ENCODE measurements at regions not wholly inside any gene's neighbourhood (a gene's known extent, or its start where the extent isn't known, plus 50 kb on each side); places are given as distances from the start of the nearest gene placed in this dataset.

GRCh38 chr10:78960316-78960800, 108.4 kb upstream of the ZMIZ1 start:
- peak overlapping the region in 2 of 4 donors; percentile 45 to 47 for H3K27ac ChIP-seq
- H3K4me1 ChIP-seq = peaks cover 16 to 40% (median 32%) of the 10 kb centered on the region in 4 donors
- 22 to 35% methylated on average over 7 of the region's 7 CpGs for WGBS, 2 donors
- no peaks in the 10 kb centered on the region for H3K27me3 ChIP-seq
- no peaks in the 10 kb centered on the region for H3K36me3 ChIP-seq
- no peaks in the 10 kb centered on the region for H3K9me3 ChIP-seq
- TF ChIP-seq POLR2AphosphoS5 (IDR thresholded peaks at IDR 0.05) = peak; percentile 27 to 54
- TF ChIP-seq CTCF (IDR thresholded peaks at IDR 0.05) = no peak
- peak in 1 of 4 donors; percentile 12 for TF ChIP-seq EP300 (IDR thresholded peaks at IDR 0.05)
- TF ChIP-seq POLR2A (IDR thresholded peaks at IDR 0.05) = no peak
- DNase-seq = peak in 1 of 2 donors; percentile 65
- no peak overlapping the region for H3K4me3 ChIP-seq
- peak in 1 of 2 donors; percentile 68 for ATAC-seq (ENCODE audit: low FRiP score in 2 of 2)

DNA sequence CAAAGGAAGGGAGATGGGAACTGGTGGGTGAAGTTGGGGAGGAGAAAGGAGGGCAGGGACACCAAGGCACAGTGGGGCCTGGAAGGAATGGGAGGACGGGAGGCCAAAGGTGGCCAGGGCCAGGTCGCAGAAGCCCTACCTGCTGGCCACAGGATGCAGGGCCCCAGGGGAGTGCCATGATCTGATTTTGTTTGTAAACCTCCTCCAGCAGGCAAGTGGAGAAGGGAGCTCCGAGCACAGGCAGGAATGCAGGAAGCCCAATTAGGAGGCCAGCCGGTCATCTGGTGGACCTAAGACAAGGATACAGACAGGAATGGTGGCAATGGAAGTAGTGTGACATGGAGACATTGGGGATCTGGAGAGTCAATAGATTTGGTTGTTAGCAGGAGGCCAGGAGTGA, 107.0 kb upstream of the ZMIZ1 start:
- Histone ChIP-seq H3K27ac (no peak overlapping the region), H3K27me3 (no peaks in the 10 kb centered on the region), H3K4me1 (peaks cover 16 to 41% (median 33%) of the 10 kb centered on the region in 4 donors), H3K4me3 (no peak overlapping the region), H3K36me3 (no peaks in the 10 kb centered on the region), H3K9me3 (no peaks in the 10 kb centered on the region)
- 78 to 86% methylated on average over 4 of the region's 4 CpGs for WGBS, 2 donors
- ATAC-seq (ENCODE audit: low FRiP score in 2 of 2) (no peak), DNase-seq (no peak)
- TF ChIP-seq POLR2AphosphoS5 (IDR thresholded peaks at IDR 0.05) (no peak), POLR2A (IDR thresholded peaks at IDR 0.05) (no peak), CTCF (IDR thresholded peaks at IDR 0.05) (no peak), EP300 (IDR thresholded peaks at IDR 0.05) (no peak)

DNA sequence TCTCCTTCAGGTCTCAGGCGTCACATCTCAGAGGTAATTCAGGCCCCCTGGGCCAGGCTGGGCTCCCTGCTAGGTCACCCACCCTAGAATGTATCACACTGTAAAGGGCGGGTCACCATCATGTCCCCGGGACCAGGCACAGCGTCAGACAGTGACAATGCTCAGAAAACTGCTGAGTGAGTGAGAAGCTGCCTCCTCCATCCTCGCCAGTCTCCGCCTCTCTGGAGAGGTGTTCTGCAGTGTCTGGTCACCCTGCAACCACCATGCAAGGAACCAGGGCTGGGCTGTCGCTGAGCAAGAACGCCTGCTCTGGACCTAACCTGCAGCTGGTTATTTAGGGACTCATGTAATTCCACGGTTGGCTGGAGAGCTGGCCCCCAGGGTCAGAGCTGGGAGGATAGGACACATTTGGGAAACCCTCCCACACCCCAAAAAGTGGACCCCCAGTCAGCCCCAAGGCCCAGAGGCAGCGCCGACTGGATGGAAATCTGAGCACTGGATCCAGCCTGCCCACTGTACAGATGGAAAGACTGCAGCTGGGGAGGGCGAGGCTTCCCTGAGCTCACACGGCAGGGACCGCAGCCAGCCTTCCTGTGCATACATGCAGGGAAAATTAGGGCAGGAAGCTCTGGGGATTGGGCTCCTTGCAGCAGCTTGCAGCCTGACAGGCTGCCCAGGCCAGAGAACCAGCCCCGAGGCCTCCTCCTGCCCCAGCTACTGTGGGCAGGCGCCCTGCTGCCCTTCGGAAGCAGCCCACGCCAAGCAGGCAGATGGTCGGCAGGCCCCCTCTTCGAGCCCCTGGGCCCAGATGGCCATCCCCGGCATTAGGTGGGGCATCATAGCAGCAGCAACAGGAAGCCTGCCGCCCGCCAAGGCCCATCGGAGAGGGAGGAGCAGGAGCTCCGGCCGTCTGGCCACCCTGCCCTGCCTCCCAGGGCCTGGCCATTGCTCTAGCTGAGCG, 105.4 kb upstream of the ZMIZ1 start:
- Histone ChIP-seq H3K27me3 (no peaks in the 10 kb centered on the region), H3K4me1 (peaks cover 16 to 41% (median 33%) of the 10 kb centered on the region in 4 donors), H3K4me3 (no peak overlapping the region), H3K9me3 (no peaks in the 10 kb centered on the region), H3K36me3 (no peaks in the 10 kb centered on the region), H3K27ac (peak overlapping the region in 2 of 4 donors; percentile 0 to 72)
- 77 to 95% methylated on average over 4 to 25 of the region's 27 CpGs for WGBS, 2 donors
- DNase-seq = peak in 1 of 2 donors; percentile 78
- TF ChIP-seq POLR2A (IDR thresholded peaks at IDR 0.05) (no peak), CTCF (IDR thresholded peaks at IDR 0.05) (no peak), POLR2AphosphoS5 (IDR thresholded peaks at IDR 0.05) (no peak), EP300 (IDR thresholded peaks at IDR 0.05) (no peak)
- no peak for ATAC-seq (ENCODE audit: low FRiP score in 2 of 2)

DNA sequence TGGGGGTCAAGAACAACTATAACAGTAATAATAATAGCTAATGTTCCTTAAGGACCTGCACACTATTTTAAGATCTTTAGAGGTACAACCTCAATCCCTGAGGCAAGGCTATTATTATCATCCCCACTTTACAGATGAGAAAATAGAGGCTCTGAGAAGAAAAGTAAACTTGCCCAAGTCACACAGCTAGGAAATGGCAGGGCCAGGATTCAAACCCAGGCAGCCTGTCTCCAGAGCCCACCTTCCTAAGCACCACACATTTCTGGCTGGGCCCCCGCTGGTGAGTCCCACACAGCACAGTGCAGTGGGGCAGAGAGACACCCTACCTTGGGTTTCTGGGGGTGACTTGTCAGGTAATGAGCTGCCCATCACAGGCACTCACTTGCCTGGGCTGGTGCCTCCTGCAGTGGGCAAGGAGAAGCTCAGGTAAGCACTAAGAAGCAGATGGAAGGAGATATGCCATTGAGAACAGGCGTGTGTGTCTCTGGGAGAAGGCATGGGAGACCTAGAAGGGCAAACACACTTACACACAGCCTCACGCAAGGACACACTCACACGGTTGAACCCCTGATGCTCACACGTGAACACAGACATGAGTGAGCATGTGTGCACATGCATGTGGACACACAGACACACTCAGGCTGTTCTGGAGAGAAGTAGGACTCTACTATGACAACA, 104.4 kb upstream of the ZMIZ1 start:
- no peak for TF ChIP-seq POLR2AphosphoS5 (IDR thresholded peaks at IDR 0.05)
- TF ChIP-seq CTCF (IDR thresholded peaks at IDR 0.05) = no peak
- no peak for TF ChIP-seq EP300 (IDR thresholded peaks at IDR 0.05)
- no peaks in the 10 kb centered on the region for H3K36me3 ChIP-seq
- H3K27me3 ChIP-seq = no peaks in the 10 kb centered on the region
- no peaks in the 10 kb centered on the region for H3K9me3 ChIP-seq
- H3K4me3 ChIP-seq = no peak overlapping the region
- ATAC-seq (ENCODE audit: low FRiP score in 2 of 2) = no peak
- no peak for DNase-seq
- WGBS, 2 donors = 82 to 87% methylated on average over 4 to 5 of the region's 5 CpGs
- peaks cover 16 to 45% (median 34%) of the 10 kb centered on the region in 4 donors for H3K4me1 ChIP-seq
- H3K27ac ChIP-seq = peak overlapping the region in 2 of 4 donors; percentile 0 to 72
